HEK293 (cell line): ENCODE measurements at regions not wholly inside any gene's neighbourhood (a gene's known extent, or its start where the extent isn't known, plus 50 kb on each side); places are given as distances from the start of the nearest gene placed in this dataset.

Experiments used
- CTCF ChIA-PET: fragments of 350-600 bp; formaldehyde crosslinking; extraction: SDS; loops from one replicate; lab custom pipeline; 2021; ENCODE audit warnings: antibody characterized with exemption; lab: Yijun Ruan, JAX
- POLR2A ChIA-PET: fragments of 300-600 bp; formaldehyde crosslinking; extraction: SDS; loops from one replicate; lab custom pipeline; 2020; ENCODE audit warnings: antibody characterized with exemption, inconsistent platforms; lab: Yijun Ruan, JAX
- H3K27ac ChIP-seq: fragments of 200-500 bp; sonication (Bioruptor generic); 2 replicates; pipeline ENCODE4 v1.5.1; 2014; ENCODE audit warnings: low read depth, low read length, control low read depth, inconsistent platforms; ENCODE audit errors: extremely low read depth
- H3K36me3 ChIP-seq, 2 experiments: fragments of 200-500 bp in 1 of 2; sonication (Bioruptor generic) in 1 of 2; 1 replicate in 1 of 2; 2 replicates in 1 of 2; pipeline ENCODE4 v1.5.1; 2014 to 2017; ENCODE audit warnings: inconsistent platforms in 2 of 2, low read length in 2 of 2; ENCODE audit not compliant: control insufficient read depth in 2 of 2, insufficient read depth in 1 of 2
- H3K4me1 ChIP-seq: fragments of 200-500 bp; sonication (Bioruptor generic); 2 replicates; pipeline ENCODE4 v1.5.1; 2014; ENCODE audit warnings: mild to moderate bottlenecking, low read length, inconsistent platforms; ENCODE audit not compliant: control insufficient read depth, insufficient read depth
- H3K4me3 ChIP-seq: 2 replicates; pipeline ENCODE4 v1.5.1; 2011; ENCODE audit warnings: low read depth, mild to moderate bottlenecking, control low read depth, low read length, moderate library complexity
- H3K9me3 ChIP-seq: fragments of 200-500 bp; sonication (Bioruptor generic); 2 replicates; pipeline ENCODE4 v1.5.1; 2014; ENCODE audit warnings: low read depth, low read length, inconsistent platforms; ENCODE audit not compliant: control insufficient read depth, insufficient read depth
- GLI2 ChIP-seq: fragments of 450-650 bp; formaldehyde crosslinking; IDR thresholded peaks from 2 replicates; pipeline ENCODE4; 2017; ENCODE audit warnings: missing biosample characterization, missing genetic modification characterization, low read depth, borderline replicate concordance
- MYNN ChIP-seq: fragments of 450-650 bp; formaldehyde crosslinking; IDR thresholded peaks from 2 replicates; pipeline ENCODE4 v1.5.1; 2016; ENCODE audit warnings: missing biosample characterization, missing genetic modification characterization, borderline replicate concordance
- PATZ1 ChIP-seq: fragments of 450-650 bp; formaldehyde crosslinking; IDR thresholded peaks from 2 replicates; pipeline ENCODE4 v1.5.1; 2016; ENCODE audit warnings: missing biosample characterization, missing genetic modification characterization
- PRDM1 ChIP-seq: fragments of 450-650 bp; formaldehyde crosslinking; IDR thresholded peaks from 2 replicates; pipeline ENCODE4; 2016; ENCODE audit warnings: missing biosample characterization, missing genetic modification characterization
- SP3 ChIP-seq: fragments of 450-650 bp; formaldehyde crosslinking; IDR thresholded peaks from 2 replicates; pipeline ENCODE4 v1.5.1; 2016; ENCODE audit warnings: missing biosample characterization, missing genetic modification characterization
- TRIM28 ChIP-seq: IDR thresholded peaks from 2 replicates; pipeline ENCODE4 v1.6.1; 2011; ENCODE audit warnings: low read length, control low read depth, borderline replicate concordance
- ZFP37 ChIP-seq: fragments of 450-650 bp; formaldehyde crosslinking; IDR thresholded peaks from 2 replicates; pipeline ENCODE4 v1.5.1; 2016; ENCODE audit warnings: missing biosample characterization, missing genetic modification characterization
- ZNF138 ChIP-seq: fragments of 450-650 bp; formaldehyde crosslinking; IDR thresholded peaks from 2 replicates; pipeline ENCODE4 v1.5.1; 2016; ENCODE audit warnings: missing biosample characterization, missing genetic modification characterization, borderline replicate concordance
- ZNF18 ChIP-seq: fragments of 450-650 bp; formaldehyde crosslinking; IDR thresholded peaks from 2 replicates; pipeline ENCODE4 v1.5.1; 2016; ENCODE audit warnings: missing biosample characterization, missing genetic modification characterization
- ZNF202 ChIP-seq: fragments of 450-650 bp; formaldehyde crosslinking; IDR thresholded peaks from 2 replicates; pipeline ENCODE4 v1.5.1; 2016; ENCODE audit warnings: missing biosample characterization, missing genetic modification characterization, borderline replicate concordance
- ZNF274 ChIP-seq, 2 experiments: fragments of 200-500 bp in 1 of 2; fragments of 450-650 bp in 1 of 2; sonication (Bioruptor generic) in 1 of 2; formaldehyde crosslinking in 1 of 2; IDR thresholded peaks; 2 replicates each; pipeline versions ENCODE4 v1.5.1 to v1.6.1; 2014 to 2016; ENCODE audit warnings: borderline replicate concordance in 1 of 2, inconsistent platforms in 1 of 2, low read length in 1 of 2, missing biosample characterization in 1 of 2, missing genetic modification characterization in 1 of 2
- ZNF350 ChIP-seq: fragments of 450-650 bp; formaldehyde crosslinking; IDR thresholded peaks from 2 replicates; pipeline ENCODE4 v1.5.0; 2017; ENCODE audit warnings: missing biosample characterization, mild to moderate bottlenecking, missing genetic modification characterization
- ZNF571 ChIP-seq: fragments of 450-650 bp; formaldehyde crosslinking; IDR thresholded peaks from 2 replicates; pipeline ENCODE4 v1.5.0; 2017; ENCODE audit warnings: missing biosample characterization, missing genetic modification characterization
- ZNF585B ChIP-seq: fragments of 450-650 bp; formaldehyde crosslinking; IDR thresholded peaks from 2 replicates; pipeline ENCODE4 v1.5.1; 2016; ENCODE audit warnings: missing biosample characterization, missing genetic modification characterization
- ZNF692 ChIP-seq: fragments of 450-650 bp; formaldehyde crosslinking; IDR thresholded peaks from 2 replicates; pipeline ENCODE4 v1.5.1; 2016; ENCODE audit warnings: missing biosample characterization, missing genetic modification characterization
- ZNF776 ChIP-seq: fragments of 450-650 bp; formaldehyde crosslinking; IDR thresholded peaks from 2 replicates; pipeline ENCODE4 v1.5.0; 2017; ENCODE audit warnings: missing biosample characterization, missing genetic modification characterization, borderline replicate concordance
- ZSCAN16 ChIP-seq: fragments of 450-650 bp; formaldehyde crosslinking; IDR thresholded peaks from 2 replicates; pipeline ENCODE4 v1.5.1; 2016; ENCODE audit warnings: missing biosample characterization, missing genetic modification characterization
- ZSCAN18 ChIP-seq: fragments of 450-650 bp; formaldehyde crosslinking; IDR thresholded peaks from 2 replicates; pipeline ENCODE4 v1.5.1; 2016; ENCODE audit warnings: missing biosample characterization, missing genetic modification characterization
- TF ChIP-seq, protein P1 (sequence below): fragments of 450-650 bp; formaldehyde crosslinking; IDR thresholded peaks from 2 replicates; pipeline ENCODE4 v1.5.1; 2017; ENCODE audit warnings: missing biosample characterization, missing genetic modification characterization
- TF ChIP-seq, protein P2 (sequence below): IDR thresholded peaks from 2 replicates; pipeline ENCODE4 v1.6.1; 2011; ENCODE audit warnings: mild to moderate bottlenecking, low read depth, low read length, borderline replicate concordance
- TF ChIP-seq, protein P3 (sequence below): fragments of 450-650 bp; formaldehyde crosslinking; IDR thresholded peaks from 2 replicates; pipeline ENCODE4 v1.5.1; 2016; ENCODE audit warnings: missing biosample characterization, missing genetic modification characterization

DNA sequence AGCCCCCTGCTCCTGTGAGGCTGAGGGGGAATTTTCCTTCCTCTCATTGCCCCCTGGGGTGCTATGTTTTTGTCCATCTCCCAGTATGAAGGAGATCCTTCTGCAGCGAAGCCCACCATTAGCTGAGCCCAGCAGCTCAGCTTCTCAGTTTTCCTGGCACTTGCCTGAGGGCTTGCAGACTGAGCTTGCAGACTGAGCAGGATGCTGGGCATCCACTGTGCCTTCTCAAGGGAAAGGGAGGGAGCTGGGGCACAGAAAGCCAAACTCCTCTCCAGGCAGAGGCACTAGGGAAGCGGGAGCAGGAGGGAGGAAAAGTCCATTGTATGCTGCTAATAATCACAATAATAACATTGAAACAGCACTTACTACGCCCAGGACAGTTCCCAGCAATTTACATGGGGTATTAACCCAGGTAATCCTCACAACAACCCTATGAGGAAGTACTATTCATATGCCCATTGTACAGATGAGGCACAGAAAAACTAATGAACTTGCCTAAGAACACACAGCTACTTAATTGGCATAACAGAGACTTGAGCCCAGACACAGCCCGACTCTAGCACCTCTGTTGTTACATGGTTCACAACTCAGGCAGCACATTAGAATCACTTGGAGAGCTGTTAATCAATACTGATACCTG lies 86.9 kb upstream of the SSBP2 start (continued):
- TF ChIP-seq PATZ1 = no peak
- no peak for TF ChIP-seq ZNF585B (tag by site-specific recombination)
- no peak for TF ChIP-seq GLI2 (tag by site-specific recombination)
- TF ChIP-seq SP3 (tag by site-specific recombination) = no peak
- no peak for TF ChIP-seq TRIM28
- no peak for TF ChIP-seq ZNF350
- TF ChIP-seq ZNF692 = no peak

DNA sequence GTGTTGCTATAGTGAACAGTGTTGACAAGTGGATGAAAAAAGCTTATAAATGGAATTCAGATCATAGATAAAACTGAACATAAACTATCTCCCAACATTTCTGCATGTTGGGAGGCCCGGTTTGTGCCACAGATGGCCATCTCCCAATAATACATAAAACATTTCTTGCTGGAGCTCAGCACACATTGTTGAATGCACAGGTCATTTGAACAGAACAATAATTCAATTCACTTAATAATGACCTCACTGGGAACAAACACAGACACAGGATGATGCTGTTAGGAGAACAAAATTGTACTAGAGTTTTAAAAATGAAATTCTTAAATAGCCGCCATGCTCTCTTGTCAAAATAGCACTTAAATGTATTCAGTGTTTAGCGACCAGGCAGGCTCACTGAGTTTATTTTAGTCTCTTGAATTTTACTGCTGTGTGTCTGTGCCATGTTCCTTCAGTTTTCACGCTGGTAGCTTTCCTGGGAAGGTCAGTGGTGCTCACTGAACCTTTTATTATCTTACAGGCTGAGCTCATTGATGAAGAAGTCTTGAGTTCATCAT lies 85.0 kb upstream of the SSBP2 start:
- Histone ChIP-seq H3K4me1 (no peaks in the 10 kb centered on the region), H3K36me3 (no peaks in the 10 kb centered on the region), H3K27ac (no peak overlapping the region), H3K9me3 (no peaks in the 10 kb centered on the region), H3K4me3 (no peak overlapping the region)
- TF ChIP-seq, protein P1, sequence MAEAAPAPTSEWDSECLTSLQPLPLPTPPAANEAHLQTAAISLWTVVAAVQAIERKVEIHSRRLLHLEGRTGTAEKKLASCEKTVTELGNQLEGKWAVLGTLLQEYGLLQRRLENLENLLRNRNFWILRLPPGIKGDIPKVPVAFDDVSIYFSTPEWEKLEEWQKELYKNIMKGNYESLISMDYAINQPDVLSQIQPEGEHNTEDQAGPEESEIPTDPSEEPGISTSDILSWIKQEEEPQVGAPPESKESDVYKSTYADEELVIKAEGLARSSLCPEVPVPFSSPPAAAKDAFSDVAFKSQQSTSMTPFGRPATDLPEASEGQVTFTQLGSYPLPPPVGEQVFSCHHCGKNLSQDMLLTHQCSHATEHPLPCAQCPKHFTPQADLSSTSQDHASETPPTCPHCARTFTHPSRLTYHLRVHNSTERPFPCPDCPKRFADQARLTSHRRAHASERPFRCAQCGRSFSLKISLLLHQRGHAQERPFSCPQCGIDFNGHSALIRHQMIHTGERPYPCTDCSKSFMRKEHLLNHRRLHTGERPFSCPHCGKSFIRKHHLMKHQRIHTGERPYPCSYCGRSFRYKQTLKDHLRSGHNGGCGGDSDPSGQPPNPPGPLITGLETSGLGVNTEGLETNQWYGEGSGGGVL (tag by site-specific recombination) = no peak
- TF ChIP-seq PRDM1 (tag by site-specific recombination) = no peak
- no peak for TF ChIP-seq ZNF776 (tag by site-specific recombination)
- TF ChIP-seq ZNF138 = no peak
- no peak for TF ChIP-seq ZFP37 (tag by site-specific recombination)
- TF ChIP-seq ZNF274 (IDR thresholded peaks at IDR 0.05; ENCODE audit: low read length) = no peak
- TF ChIP-seq ZNF274 (tag by site-specific recombination; IDR thresholded peaks at IDR 0.05; ENCODE audit: borderline replicate concordance) = no peak
- no peak for TF ChIP-seq ZNF18 (tag by site-specific recombination)
- no peak for TF ChIP-seq MYNN (tag by site-specific recombination)
- no peak for TF ChIP-seq PATZ1
- TF ChIP-seq ZNF202 (tag by site-specific recombination) = no peak
- TF ChIP-seq, protein P2, sequence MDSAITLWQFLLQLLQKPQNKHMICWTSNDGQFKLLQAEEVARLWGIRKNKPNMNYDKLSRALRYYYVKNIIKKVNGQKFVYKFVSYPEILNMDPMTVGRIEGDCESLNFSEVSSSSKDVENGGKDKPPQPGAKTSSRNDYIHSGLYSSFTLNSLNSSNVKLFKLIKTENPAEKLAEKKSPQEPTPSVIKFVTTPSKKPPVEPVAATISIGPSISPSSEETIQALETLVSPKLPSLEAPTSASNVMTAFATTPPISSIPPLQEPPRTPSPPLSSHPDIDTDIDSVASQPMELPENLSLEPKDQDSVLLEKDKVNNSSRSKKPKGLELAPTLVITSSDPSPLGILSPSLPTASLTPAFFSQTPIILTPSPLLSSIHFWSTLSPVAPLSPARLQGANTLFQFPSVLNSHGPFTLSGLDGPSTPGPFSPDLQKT = no peak
- TF ChIP-seq ZSCAN18 (tag by site-specific recombination) = no peak
- TF ChIP-seq, protein P3, sequence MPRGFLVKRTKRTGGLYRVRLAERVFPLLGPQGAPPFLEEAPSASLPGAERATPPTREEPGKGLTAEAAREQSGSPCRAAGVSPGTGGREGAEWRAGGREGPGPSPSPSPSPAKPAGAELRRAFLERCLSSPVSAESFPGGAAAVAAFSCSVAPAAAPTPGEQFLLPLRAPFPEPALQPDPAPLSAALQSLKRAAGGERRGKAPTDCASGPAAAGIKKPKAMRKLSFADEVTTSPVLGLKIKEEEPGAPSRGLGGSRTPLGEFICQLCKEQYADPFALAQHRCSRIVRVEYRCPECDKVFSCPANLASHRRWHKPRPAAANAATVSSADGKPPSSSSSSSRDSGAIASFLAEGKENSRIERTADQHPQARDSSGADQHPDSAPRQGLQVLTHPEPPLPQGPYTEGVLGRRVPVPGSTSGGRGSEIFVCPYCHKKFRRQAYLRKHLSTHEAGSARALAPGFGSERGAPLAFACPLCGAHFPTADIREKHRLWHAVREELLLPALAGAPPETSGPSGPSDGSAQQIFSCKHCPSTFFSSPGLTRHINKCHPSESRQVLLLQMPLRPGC (tag by site-specific recombination) = no peak
- TF ChIP-seq ZSCAN16 (tag by site-specific recombination) = no peak
- TF ChIP-seq ZNF571 (tag by site-specific recombination) = no peak
- POLR2A ChIA-PET = no interaction called here
- CTCF ChIA-PET = interaction anchor here (1.0 to 1.3 kb wide), 4 partner anchors 9 to 410 kb away, joined by 3 to 5 read pairs (median 4); no protein-coding TSS in a partner anchor
